AG09309 (cell line): ENCODE measurements at regions not wholly inside any gene's neighbourhood (a gene's known extent, or its start where the extent isn't known, plus 50 kb on each side); places are given as distances from the start of the nearest gene placed in this dataset.

Experiments
- DNase-seq: peaks from one replicate; pipeline ENCODE4 v3.0.0-alpha.2; 2010; ENCODE audit warnings: low read depth
- H3K4me3 ChIP-seq: 2 replicates; pipeline ENCODE4 v1.5.1; 2011; ENCODE audit warnings: mild to moderate bottlenecking, low read depth, low read length, moderate library complexity; ENCODE audit not compliant: control insufficient read depth
- TF ChIP-seq, protein P1 (sequence below): IDR thresholded peaks from 2 replicates; pipeline ENCODE4 v1.5.1; 2011; ENCODE audit warnings: mild to moderate bottlenecking, low read depth, low read length, inconsistent platforms; ENCODE audit not compliant: insufficient read depth, control insufficient read depth; ENCODE audit errors: missing control alignments

GRCh38 chr4:74848774-74849173, 54.5 kb upstream of the BTC start:
- TF ChIP-seq, protein P1, sequence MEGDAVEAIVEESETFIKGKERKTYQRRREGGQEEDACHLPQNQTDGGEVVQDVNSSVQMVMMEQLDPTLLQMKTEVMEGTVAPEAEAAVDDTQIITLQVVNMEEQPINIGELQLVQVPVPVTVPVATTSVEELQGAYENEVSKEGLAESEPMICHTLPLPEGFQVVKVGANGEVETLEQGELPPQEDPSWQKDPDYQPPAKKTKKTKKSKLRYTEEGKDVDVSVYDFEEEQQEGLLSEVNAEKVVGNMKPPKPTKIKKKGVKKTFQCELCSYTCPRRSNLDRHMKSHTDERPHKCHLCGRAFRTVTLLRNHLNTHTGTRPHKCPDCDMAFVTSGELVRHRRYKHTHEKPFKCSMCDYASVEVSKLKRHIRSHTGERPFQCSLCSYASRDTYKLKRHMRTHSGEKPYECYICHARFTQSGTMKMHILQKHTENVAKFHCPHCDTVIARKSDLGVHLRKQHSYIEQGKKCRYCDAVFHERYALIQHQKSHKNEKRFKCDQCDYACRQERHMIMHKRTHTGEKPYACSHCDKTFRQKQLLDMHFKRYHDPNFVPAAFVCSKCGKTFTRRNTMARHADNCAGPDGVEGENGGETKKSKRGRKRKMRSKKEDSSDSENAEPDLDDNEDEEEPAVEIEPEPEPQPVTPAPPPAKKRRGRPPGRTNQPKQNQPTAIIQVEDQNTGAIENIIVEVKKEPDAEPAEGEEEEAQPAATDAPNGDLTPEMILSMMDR = no peak

GRCh38 chr4:74845834-74846233, 51.5 kb upstream of the BTC start:
- DNase-seq = no peak
- TF ChIP-seq, protein P1 = no peak
- H3K4me3 ChIP-seq = no peak overlapping the region

More at GRCh38 chr4:74848774-74849173, 54.5 kb upstream of the BTC start:
- H3K4me3 ChIP-seq = no peak overlapping the region
- no peak for DNase-seq
